Ovary (tissue), 3 donors: ENCODE measurements at regions not wholly inside any gene's neighbourhood (a gene's known extent, or its start where the extent isn't known, plus 50 kb on each side); places are given as distances from the start of the nearest gene placed in this dataset.

Experiments used
- POLR2A ChIP-seq: fragments of 450-650 bp; IDR thresholded peaks from one replicate; pipeline ENCODE4 v1.6.1; 2017; ENCODE audit warnings: antibody characterized with exemption, mild to moderate bottlenecking, moderate library complexity
- TF ChIP-seq, protein P1 (sequence below), 3 donors: fragments of 450-650 bp in 2 of 3; fragments of 200-600 bp in 1 of 3; IDR thresholded peaks; one replicate each; pipeline versions ENCODE4 v1.5.1 to v1.8.0; 2016 to 2022; ENCODE audit warnings: antibody characterized with exemption in 3 of 3, mild to moderate bottlenecking in 1 of 3
- donor health status: DM: no; HTN: no; CAD: no.

DNA sequence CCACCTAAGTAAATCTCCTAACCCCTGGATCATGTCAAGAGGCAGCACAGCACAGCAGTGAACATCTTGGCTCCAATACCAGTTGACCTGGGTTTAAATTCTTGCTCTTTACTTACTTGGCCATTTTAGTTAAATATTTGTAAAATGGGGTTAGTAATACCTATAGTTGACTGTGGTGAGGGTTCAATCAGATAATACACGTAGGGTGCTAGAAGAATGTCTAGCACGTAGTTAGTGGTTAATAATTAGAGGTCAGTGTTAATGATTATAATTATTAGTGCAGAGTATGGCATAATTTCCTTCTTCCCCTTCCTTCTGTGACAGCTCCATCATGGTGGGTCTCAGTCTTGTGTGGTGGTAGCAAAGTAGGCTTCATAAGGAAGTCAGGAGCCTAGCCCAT, 520.8 kb downstream of the INSC start:
- TF ChIP-seq, protein P1, sequence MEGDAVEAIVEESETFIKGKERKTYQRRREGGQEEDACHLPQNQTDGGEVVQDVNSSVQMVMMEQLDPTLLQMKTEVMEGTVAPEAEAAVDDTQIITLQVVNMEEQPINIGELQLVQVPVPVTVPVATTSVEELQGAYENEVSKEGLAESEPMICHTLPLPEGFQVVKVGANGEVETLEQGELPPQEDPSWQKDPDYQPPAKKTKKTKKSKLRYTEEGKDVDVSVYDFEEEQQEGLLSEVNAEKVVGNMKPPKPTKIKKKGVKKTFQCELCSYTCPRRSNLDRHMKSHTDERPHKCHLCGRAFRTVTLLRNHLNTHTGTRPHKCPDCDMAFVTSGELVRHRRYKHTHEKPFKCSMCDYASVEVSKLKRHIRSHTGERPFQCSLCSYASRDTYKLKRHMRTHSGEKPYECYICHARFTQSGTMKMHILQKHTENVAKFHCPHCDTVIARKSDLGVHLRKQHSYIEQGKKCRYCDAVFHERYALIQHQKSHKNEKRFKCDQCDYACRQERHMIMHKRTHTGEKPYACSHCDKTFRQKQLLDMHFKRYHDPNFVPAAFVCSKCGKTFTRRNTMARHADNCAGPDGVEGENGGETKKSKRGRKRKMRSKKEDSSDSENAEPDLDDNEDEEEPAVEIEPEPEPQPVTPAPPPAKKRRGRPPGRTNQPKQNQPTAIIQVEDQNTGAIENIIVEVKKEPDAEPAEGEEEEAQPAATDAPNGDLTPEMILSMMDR (IDR thresholded peaks at IDR 0.05), result no peak
- TF ChIP-seq POLR2A, result no peak
